HG02981 (cell line): ENCODE measurements at regions not wholly inside any gene's neighbourhood (a gene's known extent, or its start where the extent isn't known, plus 50 kb on each side); places are given as distances from the start of the nearest gene placed in this dataset.

Experiments used
- ATAC-seq: cut with Tn5 transposase; IDR thresholded peaks from one replicate; pipeline ENCODE4 v1.9.1; 2021; ENCODE audit warnings: mild to moderate bottlenecking, moderate library complexity; ENCODE audit not compliant: unreplicated experiment

DNA sequence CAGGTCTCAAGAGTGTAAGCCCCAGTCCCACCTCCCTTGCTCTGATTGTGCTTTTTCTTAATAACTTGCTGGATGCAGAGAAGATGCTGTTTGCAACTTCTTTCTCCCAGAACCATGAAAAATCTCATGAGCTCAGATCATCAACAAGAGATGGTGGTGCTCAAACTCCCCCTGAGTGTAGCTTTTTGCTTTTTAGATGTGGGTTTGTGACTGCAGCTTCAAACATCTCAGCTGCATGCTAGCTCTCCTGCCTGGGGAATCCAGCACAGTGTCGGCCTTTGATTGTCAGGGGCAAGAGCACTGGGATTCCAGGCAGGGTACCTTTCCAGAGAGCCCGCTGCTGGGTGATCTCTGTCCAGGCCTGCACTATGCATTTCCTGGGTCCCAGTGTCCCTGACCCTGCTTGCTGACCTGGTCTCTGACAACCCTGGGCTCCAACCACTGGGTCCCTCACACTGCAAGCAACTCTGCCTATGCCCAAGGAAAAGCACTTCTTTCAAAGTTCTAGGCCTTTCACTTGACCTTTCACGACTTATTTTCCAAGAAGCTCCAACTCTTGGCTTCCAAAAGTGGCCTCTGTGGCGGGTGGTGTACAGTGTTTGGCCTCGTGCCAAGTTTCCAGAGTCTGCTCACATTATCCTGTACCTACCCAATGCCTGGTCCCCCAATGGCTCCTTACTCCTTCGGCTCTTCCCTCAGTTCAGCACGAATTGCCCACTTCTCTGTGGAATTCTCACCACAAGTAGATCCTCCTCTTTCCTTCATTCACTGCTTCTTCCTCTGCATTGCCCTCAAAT lies 69.7 kb upstream of the LY86 start:
- no peak for ATAC-seq

DNA sequence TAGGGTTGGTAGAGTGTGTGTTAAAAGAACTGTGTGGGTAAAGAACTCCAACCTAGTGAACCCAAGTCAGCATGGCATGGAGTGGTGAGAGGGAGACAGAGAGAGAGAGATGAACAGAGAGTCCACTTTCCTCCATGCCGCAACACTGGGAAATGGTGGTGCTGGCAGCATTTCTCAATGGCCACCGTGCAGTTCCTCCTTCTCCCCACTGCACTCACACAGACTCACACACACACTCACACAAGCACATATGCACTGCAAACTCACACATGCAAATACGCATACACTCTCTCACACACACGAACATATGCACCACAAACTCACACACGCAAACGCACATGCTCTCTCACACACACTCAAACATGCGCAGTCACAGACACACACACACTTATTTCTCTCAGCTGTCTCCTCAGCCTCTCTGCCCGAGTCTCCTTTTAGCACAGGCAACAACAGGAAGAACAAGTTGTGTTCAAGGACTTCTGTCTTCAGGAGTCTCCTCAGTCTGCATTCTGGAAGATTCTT lies 66.5 kb upstream of the LY86 start:
- no peak for ATAC-seq

DNA sequence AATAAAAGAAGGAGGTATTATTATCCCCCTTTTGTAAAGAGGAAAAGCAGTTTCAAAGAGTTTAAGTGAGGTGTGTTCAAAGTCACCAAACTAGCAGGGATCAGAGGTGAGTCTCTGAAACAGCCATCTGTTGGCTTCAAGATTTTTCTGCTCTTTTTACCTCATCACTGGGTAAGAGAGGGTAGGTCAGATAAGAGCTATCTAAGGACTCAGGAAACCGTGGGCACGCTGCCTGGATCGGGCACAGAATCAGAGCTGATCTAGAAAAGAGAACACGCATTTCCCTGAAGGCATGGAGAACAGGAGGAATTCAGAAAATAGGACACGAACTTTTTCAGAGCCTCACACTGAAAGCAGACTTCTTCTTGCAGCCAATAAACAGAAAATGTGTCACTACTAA lies 65.8 kb upstream of the LY86 start:
- no peak for ATAC-seq

DNA sequence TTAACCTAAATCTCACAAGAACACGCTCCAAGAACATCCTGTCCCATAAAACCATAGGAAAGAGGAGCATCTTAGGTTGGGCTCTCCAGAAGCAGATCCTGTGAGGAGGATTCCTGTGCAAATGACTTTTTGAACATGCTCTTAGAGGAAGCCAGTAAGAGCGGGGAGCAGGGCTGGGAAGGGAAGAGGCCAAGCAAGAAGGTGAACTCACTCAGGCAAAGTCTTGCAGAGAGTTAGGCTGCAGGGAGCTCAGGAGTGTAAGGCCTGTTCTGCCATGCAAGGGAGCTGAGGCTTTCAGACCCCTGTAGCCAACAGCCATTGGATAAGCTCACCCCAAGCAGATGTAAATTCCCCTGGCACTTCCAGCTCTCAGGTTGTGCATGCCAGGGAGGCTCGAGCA lies 63.6 kb upstream of the LY86 start:
- no peak for ATAC-seq

DNA sequence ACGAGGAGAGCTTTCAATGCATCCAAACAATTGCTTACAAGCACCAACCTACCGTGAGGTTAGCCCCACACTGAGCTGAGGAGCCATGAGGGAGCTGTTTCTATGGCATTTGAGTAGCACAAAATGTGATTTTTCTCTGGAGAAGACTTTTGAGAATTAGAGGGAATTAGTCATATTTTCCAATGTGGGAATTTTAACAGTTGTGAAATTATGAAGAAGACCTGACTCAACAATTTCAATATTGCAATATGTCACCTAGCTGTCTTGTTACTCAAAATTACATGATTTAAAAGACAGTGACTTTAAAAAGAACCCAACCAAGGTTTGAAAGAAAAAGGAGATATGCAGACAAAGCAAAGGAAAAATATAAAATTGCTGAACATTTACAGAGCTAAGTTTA lies 62.6 kb upstream of the LY86 start:
- no peak for ATAC-seq

DNA sequence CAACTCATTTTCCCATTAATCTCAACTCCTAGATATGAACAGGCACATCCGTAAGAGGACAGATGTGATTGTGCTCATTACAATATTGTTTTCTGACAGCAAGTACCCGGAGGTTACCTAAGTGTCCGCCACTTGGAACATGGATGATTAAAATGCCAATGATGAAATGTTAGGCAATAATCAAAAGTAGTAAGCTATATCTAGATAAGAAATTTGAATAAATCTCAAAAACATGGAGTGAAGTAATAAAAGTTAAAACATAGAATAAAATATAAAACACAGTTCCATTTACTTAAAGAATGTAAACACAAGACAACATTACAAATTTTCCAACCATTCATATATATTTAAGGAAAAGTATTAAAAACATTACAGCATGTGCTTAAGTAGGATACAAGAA lies 59.2 kb upstream of the LY86 start:
- no peak for ATAC-seq

DNA sequence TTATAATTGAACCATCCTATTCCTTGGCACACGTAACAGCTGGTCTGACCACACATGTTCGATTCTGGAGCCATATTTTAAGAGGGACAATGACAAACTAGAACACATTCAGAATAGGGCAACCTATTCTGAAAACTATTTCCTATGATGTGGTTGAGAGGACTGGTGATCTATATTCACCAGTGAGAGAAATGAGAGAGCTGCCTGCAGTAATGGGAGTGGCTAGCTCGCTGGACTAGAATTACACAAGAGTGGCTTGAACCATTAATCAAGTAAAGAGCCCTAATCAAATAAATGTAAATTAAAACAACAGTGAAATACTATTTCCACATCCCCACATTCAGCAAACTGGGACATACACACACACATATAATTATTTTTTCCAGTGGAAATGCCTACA lies 55.3 kb upstream of the LY86 start:
- no peak for ATAC-seq

DNA sequence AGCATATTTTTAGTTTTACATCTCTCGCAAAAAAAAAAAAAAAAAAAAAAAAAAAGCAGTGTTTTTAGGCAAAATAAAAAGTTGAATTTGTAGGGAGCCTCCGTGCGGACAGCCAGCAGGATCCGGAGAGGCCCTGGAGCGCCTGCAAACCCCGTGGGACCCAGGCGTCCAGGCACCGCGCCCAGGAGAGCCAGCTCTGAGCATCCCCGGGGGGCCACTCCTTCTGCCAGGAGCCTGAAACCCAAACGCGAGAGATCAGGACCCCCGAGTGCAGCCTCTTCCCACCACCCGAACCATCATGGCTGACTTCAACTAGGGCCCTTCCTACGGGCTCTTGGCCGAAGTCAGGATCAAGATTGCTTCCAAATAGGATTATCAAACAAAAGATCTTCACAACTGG lies 54.1 kb upstream of the LY86 start:
- no peak for ATAC-seq

DNA sequence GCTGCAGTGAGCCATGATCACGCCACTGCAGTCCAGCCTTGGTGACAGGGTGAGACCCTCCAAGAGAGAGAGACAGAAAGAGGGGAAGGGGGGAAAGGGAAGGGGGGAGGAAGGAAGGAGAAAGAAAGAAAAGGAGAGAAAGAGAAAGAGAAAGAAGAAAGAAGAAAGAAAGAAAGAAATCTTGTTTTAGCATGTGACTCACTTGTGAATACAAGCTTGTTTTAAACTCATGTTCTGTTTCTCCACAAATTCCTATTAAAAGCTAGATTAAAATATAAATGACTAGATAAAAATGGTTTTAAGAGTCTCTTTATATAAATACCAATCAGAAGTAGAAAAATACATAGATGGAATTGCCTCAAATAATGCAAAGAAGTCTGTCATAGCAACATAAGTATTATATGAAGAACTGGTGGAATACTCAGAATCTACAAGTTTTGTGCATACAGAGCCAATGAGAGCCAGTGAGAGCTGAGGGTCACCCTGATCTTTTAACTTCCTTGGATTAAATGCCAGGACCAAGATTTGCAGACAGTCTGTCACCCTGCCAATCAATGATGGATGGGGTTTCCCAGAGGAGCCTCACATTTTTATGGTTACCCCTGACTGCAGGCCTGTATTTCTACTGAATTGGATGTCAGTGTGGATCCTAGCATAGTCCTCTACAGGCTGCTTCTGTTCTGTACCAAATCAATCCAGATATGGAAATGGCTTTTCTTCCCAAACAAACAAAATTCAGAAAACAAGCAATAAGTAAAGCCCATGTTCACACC lies 50.8 kb upstream of the LY86 start:
- no peak for ATAC-seq

DNA sequence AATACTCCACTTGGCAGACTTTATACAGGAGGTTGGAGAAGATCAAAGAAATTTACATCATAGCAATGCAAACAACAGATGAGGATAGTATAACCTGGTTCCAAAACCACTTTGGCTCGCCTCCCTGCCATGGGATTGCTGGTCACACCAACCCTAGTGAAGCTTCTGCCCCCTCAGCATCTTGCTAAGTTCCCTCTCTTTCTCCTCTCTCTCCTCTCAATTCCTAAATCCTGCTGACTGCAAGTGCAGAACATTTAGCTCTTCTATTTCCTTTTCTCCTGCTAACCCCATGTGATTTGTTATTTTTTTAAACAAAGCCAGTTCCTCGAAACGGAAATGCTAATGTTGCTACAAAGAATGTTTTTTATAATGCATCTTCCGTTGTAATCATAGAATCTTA lies 50.3 kb upstream of the LY86 start:
- no peak for ATAC-seq
